Middle frontal gyrus (tissue), 1 donor: ENCODE measurements at regions not wholly inside any gene's neighbourhood (a gene's known extent, or its start where the extent isn't known, plus 50 kb on each side); places are given as distances from the start of the nearest gene placed in this dataset.

Source experiments
- DNase-seq: peaks from one replicate; pipeline ENCODE4 v3.0.0-alpha.2; 2015; ENCODE audit warnings: low spot score; ENCODE audit errors: extremely low spot score

DNA sequence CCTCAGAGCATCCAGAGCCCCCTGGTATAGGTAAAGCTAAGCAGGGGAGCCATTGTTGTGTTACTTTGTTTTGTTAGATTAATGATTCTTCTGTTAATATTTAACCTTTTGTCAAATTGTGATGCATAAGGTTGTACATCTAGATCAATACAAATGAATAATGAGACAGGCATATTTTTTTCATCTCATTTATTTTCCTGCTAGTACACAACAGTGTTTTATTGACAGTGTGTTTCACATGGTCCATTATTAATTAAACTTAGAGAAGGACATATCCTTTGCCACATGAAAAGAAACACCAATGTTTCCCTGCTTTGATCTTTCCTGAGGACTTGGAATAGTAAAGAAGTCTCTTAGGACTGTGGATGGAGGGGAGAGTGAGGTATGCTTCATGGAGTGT, 543.6 kb upstream of the CFAP20DC start:
- no peak for DNase-seq

DNA sequence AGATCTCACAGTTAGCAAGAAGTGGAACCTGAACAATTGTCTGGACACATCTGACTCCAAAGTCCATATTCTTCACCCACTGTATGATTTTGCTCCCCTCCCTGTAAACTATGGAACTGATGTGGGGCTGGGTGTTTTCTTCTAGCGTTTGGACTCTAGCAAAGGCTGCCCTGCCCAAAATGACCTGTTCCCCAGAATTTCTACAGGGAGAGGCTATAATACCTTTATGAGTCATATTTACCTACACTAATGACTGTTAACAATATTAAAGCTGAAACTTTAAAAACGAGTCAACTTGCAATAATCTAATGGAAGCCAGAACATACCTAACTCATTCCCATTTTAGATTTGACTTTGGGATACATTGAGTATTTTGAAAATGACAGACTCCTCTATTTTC, 531.2 kb upstream of the CFAP20DC start:
- DNase-seq = no peak

DNA sequence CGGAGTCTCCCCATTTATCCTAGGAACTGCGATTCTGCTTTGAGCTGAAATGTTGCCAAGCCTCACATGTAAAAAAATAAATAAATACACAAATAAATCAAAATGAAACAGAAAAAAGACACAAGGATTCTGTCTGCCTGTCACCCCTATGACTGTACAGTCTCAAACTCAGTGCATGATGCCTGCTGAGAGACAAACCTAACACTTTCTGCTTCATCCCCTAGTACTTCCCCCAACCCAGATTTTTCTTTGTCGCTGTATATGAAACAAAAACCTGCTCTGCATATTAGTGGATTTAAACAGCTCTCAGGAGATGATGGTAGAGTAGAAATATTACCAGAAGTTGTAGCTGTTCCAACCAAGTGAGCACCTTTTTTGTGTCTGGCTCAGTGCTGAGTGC, 530.7 kb upstream of the CFAP20DC start:
- DNase-seq = no peak

DNA sequence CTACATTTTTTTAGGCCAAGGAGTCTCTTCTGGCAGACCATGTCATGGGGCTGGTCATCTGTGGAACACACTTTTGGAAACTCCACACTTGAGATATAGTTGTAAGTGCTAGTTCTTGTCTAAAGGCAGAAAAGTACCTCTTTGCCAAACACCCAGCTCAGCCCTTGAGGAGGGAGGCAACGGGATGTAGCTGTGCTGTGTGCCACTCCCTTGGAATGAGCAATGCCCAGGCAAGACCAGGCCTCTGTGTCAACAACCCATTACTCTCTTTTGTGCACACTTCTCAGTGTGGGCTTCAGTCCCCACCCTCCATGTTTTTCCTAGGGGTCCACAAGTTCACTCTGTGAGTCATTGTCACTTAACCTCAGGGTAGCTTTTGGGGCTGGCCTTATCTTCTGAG, 528.3 kb upstream of the CFAP20DC start:
- no peak for DNase-seq

DNA sequence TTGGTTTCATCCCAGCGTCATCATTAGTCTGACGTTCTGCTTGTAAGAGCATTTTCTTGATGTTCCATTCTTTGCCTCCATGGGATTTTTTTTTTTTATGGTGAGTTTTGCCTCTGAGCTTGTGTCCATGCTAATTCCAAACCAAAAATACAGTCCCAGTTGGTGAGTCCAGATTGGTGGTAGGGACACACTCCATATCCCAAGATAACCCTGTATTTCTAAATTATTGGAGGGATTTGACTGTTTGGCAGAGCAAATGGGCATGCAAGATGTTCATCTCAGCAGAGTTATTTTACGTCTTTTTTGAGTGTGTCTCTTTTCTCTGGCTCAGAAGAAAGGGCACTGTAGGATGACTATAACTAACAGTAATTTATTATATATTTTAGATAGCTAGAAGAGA, 526.8 kb upstream of the CFAP20DC start:
- no peak for DNase-seq

DNA sequence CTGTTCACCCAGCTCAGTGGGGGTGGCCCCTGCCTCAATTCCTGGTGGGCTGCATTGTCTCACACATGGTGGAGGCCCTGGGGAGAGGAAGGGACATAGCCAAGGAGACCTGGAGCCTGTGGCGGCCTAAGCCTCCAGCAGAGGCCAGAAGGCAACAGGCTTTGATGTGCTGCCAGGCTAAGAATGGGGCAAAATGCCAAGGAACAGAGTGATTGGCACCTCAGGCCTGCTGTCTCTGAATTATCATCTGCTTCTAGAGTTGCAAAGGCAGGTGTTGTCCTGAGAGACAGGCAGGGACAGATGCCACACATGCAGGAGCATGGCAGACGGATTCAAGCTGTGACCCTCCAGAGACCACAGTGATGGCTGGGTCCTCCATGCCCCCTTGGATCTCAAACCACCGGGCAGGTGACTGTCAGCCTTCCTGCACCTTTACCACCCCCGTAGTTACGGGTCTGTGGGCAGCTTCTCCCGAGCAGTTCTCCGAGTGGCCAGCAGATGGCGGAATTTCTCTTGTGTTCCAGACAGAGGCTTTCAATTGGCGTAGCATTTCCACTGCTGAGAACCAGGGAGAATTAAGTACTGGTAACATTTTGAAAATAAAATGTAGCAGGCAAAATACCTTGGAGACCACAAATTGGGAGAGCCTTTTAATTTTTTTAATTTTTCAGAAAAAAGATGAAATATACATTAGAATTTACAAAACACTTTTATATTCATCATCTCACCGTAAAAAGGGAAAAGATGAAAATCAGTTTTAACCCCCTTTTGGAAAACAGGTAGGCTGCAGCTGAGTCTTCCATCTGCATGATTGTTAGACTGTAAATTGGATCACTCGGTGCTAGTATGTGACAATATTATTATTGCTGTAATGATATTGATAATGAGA, 525.5 kb upstream of the CFAP20DC start:
- peak; percentile 74 for DNase-seq

DNA sequence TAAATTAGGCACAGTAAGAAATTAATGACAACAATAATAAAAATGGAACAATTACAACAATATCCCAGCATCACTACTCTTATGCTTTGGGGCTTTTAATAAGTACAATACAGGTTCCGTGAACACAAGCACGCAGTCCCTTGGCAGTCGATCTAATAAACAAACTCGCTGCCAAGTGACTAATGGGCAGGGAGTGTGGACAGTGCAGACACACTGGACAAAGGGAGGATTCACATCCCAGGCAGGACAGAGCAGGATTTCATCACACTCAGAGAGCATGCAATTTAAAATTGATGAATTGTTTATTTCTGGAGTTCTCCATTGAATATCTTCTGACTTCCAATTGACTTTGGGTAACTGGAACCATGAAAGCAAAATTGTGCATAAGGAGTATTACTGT, 524.1 kb upstream of the CFAP20DC start:
- DNase-seq = peak; percentile 61

DNA sequence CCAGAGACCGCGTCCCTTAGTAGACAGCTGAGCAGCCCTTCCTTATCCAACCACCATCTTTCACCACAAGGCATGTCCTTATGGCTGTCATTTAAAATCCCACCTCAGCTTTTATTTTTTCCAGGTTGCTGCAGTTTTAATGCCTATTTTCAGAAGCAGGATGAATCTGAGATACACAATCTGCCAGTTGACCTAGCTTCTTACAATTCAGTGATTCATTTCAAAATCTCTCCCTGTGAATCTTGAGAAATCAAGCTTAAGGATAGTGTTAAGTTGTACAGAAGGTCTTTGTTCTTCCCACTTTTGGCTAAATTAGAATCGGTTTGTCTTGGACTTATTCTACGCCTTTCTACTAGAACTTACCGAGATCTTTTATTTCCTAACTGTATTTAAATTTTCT, 522.3 kb upstream of the CFAP20DC start:
- DNase-seq = peak; percentile 4

DNA sequence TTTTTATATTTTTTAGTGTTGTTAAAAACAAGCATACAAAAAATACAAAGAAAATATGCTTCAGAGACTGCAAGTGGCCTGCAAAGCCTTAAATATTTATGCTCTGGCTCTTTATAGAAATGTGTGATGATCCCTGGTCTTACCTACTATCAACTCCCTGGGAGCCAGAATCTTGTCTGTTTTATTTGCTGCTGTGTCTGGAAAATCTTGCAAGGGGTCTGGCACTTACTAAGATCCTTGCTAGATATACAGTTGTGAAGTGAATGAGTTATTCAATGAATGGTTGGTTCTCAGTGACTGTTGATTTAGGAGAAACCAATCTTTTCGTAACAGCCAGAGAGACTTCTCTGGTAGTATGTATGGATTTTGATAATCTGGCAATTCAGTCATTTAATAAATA, 521.0 kb upstream of the CFAP20DC start:
- no peak for DNase-seq

DNA sequence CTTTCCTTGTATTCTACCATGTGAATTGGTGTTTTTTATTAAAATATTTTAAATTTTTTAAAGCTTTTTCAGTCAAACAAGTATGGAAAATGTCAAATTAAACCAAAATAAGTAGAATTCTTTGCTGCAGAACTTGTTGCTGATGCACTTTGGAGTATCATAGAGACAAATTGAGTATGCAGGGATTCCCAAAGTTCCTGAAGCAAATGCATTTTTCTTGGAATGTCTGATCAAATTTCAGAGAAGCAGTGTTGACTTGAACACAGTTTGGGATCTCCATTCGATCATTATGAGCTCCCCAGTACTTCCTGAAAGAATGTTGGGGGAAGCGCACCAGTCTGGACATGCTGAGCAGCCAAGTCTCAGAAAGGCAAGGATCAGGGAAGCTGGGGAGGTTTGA, 517.8 kb upstream of the CFAP20DC start:
- no peak for DNase-seq

DNA sequence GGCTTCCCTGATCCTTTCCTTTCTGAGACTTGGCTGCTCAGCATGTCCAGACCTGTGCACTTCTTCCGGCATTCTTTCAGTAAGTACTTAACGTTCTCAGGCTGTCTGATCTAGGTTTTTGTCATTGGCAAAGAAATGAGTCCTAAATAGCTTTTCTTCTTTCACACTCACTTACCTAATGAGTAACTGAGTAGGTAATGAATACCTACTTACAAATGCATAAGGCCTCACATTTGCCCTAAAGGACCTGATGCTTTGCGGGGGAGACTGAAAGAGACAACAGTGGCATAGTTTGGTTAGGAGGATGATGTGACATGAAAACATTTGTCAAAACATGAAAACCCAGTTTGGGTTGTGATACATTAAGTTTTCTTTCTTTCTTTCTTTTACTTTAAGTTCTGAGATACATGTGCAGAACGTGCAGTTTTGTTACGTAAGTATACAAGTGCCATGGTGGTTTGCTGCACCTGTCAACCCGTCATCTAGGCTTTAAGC, 516.7 kb upstream of the CFAP20DC start:
- no peak for DNase-seq

DNA sequence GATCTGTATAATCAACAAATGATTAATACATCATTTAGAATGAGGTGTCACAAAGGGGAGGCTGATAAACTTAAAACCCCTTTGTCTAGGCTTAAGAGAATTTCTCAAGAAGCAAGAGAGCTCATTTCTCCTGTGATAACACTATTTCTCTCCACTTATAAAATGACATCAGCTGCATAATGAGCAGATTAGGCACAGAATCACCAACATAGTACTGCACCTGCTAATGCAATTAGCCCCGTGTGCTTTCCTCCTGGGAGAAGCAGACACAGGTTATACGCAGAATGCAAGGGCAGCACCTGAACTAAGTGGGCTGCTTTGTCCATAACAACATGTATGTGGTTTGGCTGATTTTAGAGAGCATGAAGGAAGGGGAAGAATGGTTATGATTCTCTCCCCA, 515.3 kb upstream of the CFAP20DC start:
- DNase-seq = no peak

DNA sequence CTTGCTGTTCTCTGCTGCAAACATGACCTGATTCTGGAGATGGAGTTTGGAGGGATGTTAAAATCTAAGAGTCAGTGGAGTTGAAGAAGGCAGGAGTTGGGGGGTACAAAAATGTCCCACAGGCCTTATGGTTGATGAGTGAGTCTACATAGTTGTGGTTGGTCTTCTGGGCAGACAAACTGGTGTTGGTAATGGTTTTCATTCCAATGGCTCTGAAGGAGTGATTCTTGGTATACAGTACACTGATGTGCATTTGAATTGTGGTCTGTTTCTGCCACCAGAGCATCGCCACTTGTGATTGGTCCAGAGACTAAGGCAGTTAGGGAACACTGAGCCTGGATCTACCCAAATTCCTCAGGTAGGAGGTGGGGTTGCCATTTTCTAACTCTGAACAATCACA, 514.1 kb upstream of the CFAP20DC start:
- DNase-seq = no peak

DNA sequence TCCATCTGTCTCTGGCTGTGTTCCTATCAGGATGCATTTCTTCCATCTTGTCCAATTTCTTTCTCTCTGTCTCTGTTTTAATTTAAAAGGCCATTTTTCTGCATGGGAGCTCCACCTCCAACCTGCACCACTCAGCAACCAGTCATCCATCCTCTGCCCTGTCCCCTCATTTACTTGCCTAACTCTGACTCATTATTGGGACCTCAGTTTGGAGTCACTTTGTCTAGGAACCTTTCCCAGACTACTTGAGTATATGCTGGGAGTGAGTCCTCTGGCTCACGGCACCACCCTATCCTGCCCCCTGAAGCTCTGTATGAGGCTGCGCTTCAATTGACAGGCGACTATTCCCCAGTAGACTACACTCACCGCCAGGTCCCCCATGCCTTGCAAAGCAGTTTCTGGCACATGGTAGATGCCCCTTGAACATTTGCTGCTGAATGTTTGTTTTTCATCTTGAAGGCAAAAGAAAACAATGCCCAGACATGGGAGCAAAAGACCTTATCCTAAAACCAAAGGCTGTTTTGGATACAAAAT, 513.3 kb upstream of the CFAP20DC start:
- no peak for DNase-seq

DNA sequence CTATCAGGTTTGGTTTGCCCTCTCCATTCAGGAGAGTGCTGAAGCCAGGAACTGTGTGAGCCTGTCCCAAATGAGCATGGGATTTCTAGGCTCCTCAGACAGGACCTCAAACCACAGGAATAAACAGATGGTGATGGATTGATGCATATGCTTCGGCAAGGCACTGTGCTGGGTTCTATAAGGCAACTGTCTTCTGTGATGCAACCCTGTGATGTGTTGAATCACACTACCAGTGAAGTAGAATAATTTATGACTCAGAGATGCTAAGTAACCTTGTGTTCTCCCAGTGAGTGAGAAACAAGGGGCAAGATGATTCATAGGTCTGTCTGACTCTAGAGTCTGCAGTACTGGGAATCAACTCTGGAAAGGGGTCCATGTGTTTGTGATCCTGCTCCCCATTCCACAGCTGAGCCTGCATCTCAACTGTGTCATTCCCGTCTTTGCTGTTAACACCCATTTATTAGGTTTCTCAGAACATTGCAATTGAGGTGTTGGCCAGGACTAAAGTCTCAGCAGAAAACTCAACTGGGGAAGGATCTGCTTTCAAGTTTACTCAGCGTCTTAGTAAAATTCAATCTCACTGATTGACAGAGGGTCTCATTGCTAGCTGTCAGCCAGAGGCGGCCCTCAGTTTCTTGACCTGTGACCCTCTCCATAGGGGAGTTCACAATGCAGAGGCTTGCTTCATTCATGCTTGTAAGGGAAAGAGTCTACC, 510.1 kb upstream of the CFAP20DC start:
- no peak for DNase-seq

DNA sequence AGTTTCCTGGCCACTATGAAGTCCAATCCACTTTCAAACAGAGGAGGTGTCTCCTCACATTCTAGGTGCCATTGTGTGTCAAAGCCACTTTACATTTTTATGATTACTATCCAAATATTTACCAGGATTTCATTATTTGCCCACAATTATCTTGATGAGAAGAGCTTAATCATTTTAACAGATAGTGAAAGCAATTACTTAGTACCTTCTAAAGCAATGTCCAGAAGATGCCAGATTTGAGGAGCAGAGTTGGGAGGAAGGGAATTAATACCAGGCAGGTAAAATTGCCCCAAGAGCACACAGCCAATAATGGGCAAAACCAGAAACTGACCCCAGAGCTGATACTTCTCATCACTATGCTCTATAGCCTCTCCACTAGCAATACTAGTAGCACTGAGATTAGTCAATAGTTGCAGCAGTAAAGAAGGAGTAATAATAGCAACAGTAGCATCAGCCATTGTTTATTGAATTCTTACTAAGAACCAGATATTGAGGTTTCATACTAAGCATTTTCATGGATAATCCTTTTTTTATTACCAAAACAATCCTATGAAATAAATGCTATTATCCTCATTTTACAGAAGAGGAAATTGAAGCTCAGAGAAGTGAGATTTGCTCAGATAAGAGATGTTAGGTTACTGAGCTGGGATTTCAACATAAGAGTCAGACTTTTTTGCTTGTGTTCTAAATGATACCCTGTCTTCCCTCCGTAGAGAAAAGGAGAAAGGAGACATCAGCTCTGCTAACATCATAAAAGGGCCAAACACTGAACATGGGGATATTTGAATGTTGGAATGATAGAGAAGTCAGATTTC, 509.3 kb upstream of the CFAP20DC start:
- no peak for DNase-seq

DNA sequence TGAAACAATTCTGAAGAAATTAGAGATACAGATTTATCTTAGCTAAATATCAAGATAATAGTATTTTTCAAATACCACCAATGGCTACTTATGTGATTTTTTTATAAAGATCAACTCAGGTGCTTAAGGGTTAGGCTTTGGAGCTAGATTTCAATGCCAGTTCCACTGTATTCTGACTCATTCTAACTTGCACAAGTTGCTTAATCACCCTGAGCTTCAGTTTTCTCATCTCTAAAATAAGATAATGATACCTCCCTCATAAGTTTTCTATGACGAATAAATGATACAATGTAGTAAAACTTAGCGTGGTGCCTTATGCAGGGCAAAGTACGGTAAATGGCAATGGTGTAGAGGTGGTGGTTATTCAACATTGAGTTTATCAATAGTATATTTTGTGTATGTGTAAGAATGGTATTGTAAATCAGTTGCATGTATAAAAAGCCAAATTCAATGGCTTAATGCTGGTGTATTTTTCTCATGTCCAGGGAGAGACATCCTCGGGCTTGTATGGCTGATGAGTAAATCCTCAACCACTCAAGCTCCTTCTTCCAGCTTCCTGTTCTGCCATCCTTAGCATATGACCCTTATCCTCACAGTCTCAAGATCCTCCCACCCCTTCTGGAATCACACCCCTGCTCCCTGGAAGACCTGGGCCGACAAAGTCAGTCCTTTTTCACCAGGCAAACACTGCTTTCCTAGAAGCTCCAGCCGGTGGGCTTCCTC, 505.9 kb upstream of the CFAP20DC start:
- no peak for DNase-seq

DNA sequence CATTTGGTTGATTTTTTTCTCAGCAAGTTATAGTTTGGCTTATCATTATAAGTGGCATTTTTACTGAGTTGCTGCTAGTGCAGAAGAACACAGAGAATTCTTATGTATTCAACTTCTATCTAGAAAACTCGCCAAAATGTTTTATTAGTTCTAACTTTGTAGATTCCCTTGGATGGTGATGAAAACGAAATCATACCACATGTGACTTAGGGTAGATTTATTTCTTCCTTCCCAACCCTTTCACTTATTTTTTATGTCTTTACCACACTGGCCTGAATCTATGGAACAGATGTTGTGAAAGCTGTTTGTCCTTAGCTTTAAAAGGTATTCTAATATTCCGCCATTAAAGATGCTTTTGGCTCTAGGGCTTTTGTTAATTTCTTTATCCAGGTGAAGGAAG, 503.3 kb upstream of the CFAP20DC start:
- no peak for DNase-seq

DNA sequence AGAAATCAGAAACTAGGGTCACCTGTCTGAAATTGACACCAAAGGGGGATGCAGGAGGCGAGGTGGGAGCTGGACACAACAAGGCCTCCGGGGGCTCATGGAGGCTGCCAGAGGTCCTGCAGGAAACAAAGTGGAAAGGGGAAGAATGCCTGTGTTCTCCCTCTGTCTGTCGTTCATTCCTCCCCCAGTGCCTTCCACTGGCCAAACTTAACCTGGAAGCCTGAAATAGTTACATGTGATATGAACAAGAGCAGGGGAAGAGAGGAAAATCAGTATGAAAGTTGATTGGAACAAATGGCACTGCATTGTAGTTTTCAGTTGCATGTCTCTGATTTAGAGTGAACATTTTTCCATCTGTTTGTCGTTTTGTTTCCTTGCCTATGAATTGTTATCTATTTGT, 502.0 kb upstream of the CFAP20DC start:
- no peak for DNase-seq

DNA sequence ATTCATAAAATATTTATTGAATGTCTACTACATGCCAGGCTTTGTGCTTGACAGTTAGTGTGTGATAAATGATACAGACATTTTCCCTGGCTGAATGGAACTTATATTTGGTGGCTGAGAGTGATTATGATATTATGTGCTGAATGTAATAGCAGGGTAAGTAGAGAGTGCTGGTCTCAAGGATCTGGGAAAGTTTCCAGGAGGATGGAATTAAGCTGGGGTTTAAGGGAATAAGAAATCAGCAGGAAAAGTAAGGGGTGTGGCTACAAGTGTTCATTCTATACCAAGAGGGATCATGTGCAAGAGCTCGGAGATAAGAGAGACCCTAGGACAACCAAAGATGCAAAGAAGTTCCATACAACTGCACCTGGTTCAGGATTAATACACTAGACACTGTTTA, 500.1 kb upstream of the CFAP20DC start:
- no peak for DNase-seq

DNA sequence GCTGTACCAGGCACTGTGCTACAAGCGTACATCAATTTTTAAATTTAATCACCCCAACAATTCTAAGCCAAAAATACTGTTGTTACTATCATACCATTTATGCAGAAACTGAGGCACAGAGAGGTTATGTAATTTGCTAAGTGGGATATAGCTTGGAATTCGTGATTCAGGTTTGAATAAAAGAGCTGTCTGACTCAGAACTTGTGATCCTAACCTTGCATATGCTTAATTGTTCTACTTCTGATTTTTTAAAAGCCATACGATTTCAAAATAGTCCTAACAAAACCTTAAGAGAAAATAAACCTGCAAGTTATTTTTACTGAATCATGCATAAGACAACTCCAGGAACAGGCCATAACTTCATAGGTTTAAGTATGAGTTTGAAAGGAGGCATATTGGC, 498.0 kb upstream of the CFAP20DC start:
- no peak for DNase-seq
